Stomach (tissue), 8 donors: ENCODE measurements at regions not wholly inside any gene's neighbourhood (a gene's known extent, or its start where the extent isn't known, plus 50 kb on each side); places are given as distances from the start of the nearest gene placed in this dataset.

ENCODE experiments used
- DNase-seq, 2 donors: peaks; one replicate each; pipeline versions ENCODE4 v3.0.0 to v3.0.0-alpha.2; 2013 to 2019
- H3K27ac ChIP-seq, 5 donors: fragments of 200-600 bp in 4 of 5; sonication (generic) in 4 of 5; one replicate each; pipeline ENCODE4 v1.5.1; 2013 to 2019; ENCODE audit warnings: mild to moderate bottlenecking in 1 of 5, moderate library complexity in 1 of 5
- H3K27me3 ChIP-seq, 3 donors: fragments of 200-600 bp; sonication (generic); one replicate each; pipeline ENCODE4 v1.5.1; 2017 to 2019; ENCODE audit warnings: mixed run types in 1 of 3
- H3K36me3 ChIP-seq, 4 donors: fragments of 200-600 bp; sonication (generic); 1 replicate in 3 of 4; 2 replicates in 1 of 4; pipeline ENCODE4 v1.5.1; 2016 to 2019
- H3K4me1 ChIP-seq, 4 donors: fragments of 200-600 bp; sonication (generic); one replicate each; pipeline ENCODE4 v1.5.1; 2016 to 2019
- H3K4me3 ChIP-seq, 4 donors: fragments of 200-600 bp; sonication (generic) in 3 of 4; one replicate each; pipeline ENCODE4 v1.5.1; 2016 to 2019; ENCODE audit warnings: mild to moderate bottlenecking in 1 of 4
- H3K9me3 ChIP-seq, 4 donors: fragments of 200-600 bp; sonication (generic); one replicate each; pipeline ENCODE4 v1.5.1; 2016 to 2019
- EP300 ChIP-seq: sonication (generic); formaldehyde crosslinking; IDR thresholded peaks from one replicate; pipeline ENCODE4 v1.6.1; 2017; ENCODE audit warnings: antibody characterized with exemption
- POLR2A ChIP-seq, 4 donors: fragments of 450-650 bp; IDR thresholded peaks; one replicate each; pipeline ENCODE4 v1.6.1; 2016; ENCODE audit warnings: antibody characterized with exemption in 4 of 4, control low read depth in 2 of 4, mild to moderate bottlenecking in 1 of 4, moderate library complexity in 1 of 4
- POLR2AphosphoS5 ChIP-seq, 3 donors: sonication (generic); formaldehyde crosslinking; IDR thresholded peaks; one replicate each; pipeline ENCODE4 v1.6.1; 2016; ENCODE audit warnings: antibody characterized with exemption in 3 of 3
- WGBS, 5 donors: extraction: QIAGEN DNeasy Blood & Tissue Kit in 3 of 5; methylation state at CpG; one replicate each; pipeline versions ENCODE4 v1.1.5 to v1.1.7; 2013 to 2018; 5-methylcytosine and 5-hydroxymethylcytosine counted together
- intact Hi-C: fragments of 100-400 bp; cut with DNase I; formaldehyde crosslinking; loops from one replicate; pipeline ENCODE4 v1.15.1; 2023; ENCODE audit warnings: low total_unique reads
- TF ChIP-seq, protein P1 (sequence below), 7 experiments: fragments of 450-650 bp in 4 of 7; fragments of 200-600 bp in 3 of 7; sonication (generic) in 3 of 7; IDR thresholded peaks; one replicate each; pipeline ENCODE4 v1.5.1; 2016 to 2019; ENCODE audit warnings: antibody characterized with exemption in 7 of 7, control low read depth in 2 of 7, mild to moderate bottlenecking in 1 of 7
- donor health status: healthy with polysubstance abuse.
- donor health status: Bipolar disorder and iron deficiency.
- donor health status: healthy.

DNA sequence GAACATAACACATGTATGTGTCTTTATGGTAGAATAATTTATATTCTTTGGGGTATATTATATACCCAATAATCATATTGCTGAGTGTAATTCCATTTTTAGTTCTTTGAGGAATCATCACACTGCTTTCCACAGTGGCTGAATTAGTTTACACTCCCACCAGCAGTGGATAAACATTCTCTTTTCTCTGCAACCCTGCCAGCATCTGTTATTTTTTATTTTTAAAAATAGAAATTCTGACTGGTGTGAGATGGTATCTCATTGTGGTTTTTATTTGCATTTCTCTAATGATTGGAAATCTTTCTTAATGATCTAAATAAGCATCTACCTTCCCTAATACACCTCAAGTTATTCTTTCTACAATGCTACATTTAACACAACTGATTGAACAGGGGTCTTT is 346.2 kb upstream of the LYPLAL1 start:
- TF ChIP-seq, protein P1, sequence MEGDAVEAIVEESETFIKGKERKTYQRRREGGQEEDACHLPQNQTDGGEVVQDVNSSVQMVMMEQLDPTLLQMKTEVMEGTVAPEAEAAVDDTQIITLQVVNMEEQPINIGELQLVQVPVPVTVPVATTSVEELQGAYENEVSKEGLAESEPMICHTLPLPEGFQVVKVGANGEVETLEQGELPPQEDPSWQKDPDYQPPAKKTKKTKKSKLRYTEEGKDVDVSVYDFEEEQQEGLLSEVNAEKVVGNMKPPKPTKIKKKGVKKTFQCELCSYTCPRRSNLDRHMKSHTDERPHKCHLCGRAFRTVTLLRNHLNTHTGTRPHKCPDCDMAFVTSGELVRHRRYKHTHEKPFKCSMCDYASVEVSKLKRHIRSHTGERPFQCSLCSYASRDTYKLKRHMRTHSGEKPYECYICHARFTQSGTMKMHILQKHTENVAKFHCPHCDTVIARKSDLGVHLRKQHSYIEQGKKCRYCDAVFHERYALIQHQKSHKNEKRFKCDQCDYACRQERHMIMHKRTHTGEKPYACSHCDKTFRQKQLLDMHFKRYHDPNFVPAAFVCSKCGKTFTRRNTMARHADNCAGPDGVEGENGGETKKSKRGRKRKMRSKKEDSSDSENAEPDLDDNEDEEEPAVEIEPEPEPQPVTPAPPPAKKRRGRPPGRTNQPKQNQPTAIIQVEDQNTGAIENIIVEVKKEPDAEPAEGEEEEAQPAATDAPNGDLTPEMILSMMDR (IDR thresholded peaks at IDR 0.05) = no peak
- TF ChIP-seq POLR2A (IDR thresholded peaks at IDR 0.05) (no peak), POLR2AphosphoS5 (IDR thresholded peaks at IDR 0.05) (no peak), EP300 (no peak)
- intact Hi-C loops = no loop called here
- no peaks in the 10 kb centered on the region for H3K27me3 ChIP-seq
- no peaks in the 10 kb centered on the region for H3K36me3 ChIP-seq
- H3K9me3 ChIP-seq = no peaks in the 10 kb centered on the region
- no peaks in the 10 kb centered on the region for H3K4me1 ChIP-seq
- no peak overlapping the region for H3K4me3 ChIP-seq
- H3K27ac ChIP-seq = no peak overlapping the region
- no peak for DNase-seq

DNA sequence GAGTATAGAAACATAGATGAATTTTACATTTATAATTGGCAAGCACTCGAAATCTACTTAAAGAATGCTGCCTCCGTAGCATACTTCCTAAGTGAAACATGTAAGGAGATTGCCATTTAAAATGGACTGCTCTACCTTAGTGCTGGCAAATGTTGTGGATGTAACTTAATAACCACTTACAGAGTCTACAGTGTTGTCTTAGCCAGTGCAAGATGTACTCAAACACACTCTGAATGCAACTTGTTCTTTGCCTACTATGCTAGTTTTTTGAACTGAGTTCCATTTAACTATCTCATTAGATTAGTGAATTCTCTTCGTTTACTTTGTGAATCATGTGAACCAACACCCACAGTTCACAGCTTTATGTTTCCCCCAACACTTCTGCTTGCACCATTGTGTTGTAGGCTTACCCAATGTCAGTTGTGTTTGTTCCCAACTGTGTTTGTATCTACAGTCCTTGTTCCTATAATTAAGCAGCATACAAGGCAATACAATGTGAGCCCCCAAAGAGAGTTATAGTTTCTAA is 345.5 kb upstream of the LYPLAL1 start:
- Histone ChIP-seq H3K27me3 (no peaks in the 10 kb centered on the region), H3K27ac (no peak overlapping the region), H3K36me3 (no peaks in the 10 kb centered on the region), H3K9me3 (no peaks in the 10 kb centered on the region), H3K4me1 (no peaks in the 10 kb centered on the region), H3K4me3 (no peak overlapping the region)
- no peak for DNase-seq
- TF ChIP-seq EP300 (no peak), POLR2A (IDR thresholded peaks at IDR 0.05) (no peak), POLR2AphosphoS5 (IDR thresholded peaks at IDR 0.05) (no peak)
- TF ChIP-seq, protein P1 (IDR thresholded peaks at IDR 0.05) = no peak
- intact Hi-C loops = no loop called here
- WGBS, 5 donors = 63 to 87% (median 80%) methylated on average over 3 of the region's 3 CpGs

DNA sequence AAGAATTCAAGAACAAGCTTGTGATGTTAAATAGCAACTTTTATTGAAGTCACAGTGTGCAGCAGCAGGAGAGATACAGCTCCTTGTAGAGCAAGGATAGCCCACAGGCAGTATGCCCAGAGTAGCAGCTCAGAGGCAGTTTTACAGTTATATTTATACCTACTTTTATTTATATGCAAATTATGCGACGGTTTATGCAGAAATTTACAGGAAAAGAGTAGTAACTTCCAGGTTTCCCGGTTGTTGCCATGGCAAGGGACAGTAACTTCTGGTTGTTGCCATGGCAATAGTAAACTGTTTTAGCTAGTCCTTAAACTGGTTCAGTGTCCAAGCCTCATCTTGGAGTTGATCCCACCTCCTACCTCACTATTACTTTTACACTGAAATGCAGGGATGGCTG is 344.6 kb upstream of the LYPLAL1 start:
- Histone ChIP-seq H3K9me3 (no peaks in the 10 kb centered on the region), H3K27ac (no peak overlapping the region), H3K27me3 (no peaks in the 10 kb centered on the region)

DNA sequence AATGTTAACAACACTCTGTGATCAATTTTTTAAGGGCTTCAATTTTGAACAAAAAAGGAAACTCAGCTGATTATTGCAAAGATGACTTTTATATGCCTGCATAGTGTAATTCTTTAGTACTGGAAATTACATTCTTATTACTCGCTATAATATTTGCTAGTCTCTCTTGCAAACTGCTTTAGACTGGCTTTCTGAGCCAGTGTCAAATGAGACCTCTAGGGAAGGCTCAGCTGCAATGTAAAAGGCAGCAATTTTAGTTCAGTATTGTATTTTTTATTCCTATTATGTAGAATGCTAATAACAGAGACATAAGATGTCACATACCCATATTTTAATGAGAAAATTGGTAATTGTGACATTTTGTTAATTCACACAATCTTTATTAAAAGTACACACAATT is 338.1 kb upstream of the LYPLAL1 start:
- Histone ChIP-seq H3K27ac (no peak overlapping the region), H3K27me3 (no peaks in the 10 kb centered on the region), H3K9me3 (no peaks in the 10 kb centered on the region), H3K4me3 (no peak overlapping the region), H3K4me1 (no peaks in the 10 kb centered on the region), H3K36me3 (no peaks in the 10 kb centered on the region)
- intact Hi-C loops = no loop called here
- DNase-seq = no peak
- WGBS, 5 donors = 89 to 95% (median 95%) methylated on average over 1 of the region's 1 CpG
- TF ChIP-seq, protein P1 (IDR thresholded peaks at IDR 0.05) = no peak
- TF ChIP-seq POLR2A (IDR thresholded peaks at IDR 0.05) (no peak), POLR2AphosphoS5 (IDR thresholded peaks at IDR 0.05) (no peak), EP300 (no peak)

More for the DNA sequence above, 344.6 kb upstream of the LYPLAL1 start:
- Histone ChIP-seq H3K4me1 (no peaks in the 10 kb centered on the region), H3K4me3 (no peak overlapping the region), H3K36me3 (no peaks in the 10 kb centered on the region)
- TF ChIP-seq POLR2AphosphoS5 (IDR thresholded peaks at IDR 0.05) (no peak), POLR2A (IDR thresholded peaks at IDR 0.05) (no peak), EP300 (no peak)
- TF ChIP-seq, protein P1 (IDR thresholded peaks at IDR 0.05) = no peak
- WGBS, 5 donors = 65 to 81% (median 76%) methylated on average over 3 of the region's 3 CpGs
- no peak for DNase-seq
- intact Hi-C loops = no loop called here
